GM19395 (cell line): ENCODE measurements at regions not wholly inside any gene's neighbourhood (a gene's known extent, or its start where the extent isn't known, plus 50 kb on each side); places are given as distances from the start of the nearest gene placed in this dataset.

Experiments used
- ATAC-seq: cut with Tn5 transposase; IDR thresholded peaks from one replicate; pipeline ENCODE4 v1.9.1; 2021; ENCODE audit warnings: mild to moderate bottlenecking, moderate library complexity; ENCODE audit not compliant: unreplicated experiment

DNA sequence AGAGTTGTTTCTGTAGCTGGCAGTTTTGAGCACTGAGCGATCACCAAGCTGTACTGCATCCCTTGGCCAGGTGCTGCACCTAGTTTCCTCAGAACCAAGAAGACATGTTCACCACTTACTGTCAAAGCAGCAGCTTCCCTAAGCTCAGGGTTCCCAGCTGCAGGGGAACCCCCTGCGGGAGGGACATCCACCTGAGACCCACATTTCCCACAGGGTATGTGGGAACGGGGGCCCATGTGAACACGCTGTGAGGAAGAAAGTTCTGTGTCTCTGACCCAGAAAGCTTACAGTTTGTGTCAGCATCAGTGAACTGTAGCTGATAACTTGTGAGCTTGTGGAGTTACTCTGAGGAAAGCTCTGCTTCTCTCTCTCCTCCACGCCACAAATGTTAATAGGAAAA, 436.8 kb upstream of the IGFBP3 start:
- no peak for ATAC-seq

DNA sequence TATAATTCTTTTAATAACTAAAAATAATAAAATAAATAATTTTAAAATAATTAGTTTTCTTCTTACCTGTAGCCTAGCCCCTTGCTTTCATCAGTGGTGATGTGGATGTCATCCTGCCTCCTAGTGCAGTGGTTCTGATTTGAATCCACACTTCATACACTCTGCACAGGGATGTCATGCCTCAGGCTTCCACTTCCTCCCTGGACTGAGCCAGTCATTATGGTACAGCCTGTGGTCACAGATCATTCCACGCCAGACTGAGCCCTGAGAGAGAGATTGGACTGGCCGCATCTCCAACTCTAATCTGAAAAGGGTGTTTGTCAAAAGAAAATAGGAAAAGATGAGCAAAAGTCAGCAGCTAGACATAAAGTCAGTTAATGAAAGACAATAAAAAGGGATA, 436.2 kb upstream of the IGFBP3 start:
- ATAC-seq: no peak

GRCh38 chr7:46356371-46356770, 435.3 kb upstream of the IGFBP3 start:
- ATAC-seq: no peak

DNA sequence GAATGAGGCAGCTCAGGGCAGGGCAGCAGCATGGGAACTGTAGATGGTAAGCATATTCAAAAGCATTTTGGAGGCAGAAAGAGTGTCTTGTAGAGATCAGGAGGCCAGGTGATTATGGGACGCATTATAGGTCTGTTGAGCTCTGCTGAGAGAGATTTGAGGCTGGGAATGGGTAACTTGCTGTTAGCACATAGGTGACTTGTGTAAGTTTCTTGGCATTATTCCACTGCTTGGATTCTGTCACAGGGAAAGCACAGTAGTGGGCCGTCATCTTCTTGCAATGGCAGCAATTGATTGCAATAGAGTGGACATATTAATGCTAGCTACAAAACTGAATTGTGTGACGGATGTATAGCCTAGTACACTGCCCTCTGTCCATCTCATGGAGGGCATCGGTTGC, 434.3 kb upstream of the IGFBP3 start:
- ATAC-seq: no peak

GRCh38 chr7:46352004-46352954, 431.2 kb upstream of the IGFBP3 start:
- ATAC-seq: no peak

DNA sequence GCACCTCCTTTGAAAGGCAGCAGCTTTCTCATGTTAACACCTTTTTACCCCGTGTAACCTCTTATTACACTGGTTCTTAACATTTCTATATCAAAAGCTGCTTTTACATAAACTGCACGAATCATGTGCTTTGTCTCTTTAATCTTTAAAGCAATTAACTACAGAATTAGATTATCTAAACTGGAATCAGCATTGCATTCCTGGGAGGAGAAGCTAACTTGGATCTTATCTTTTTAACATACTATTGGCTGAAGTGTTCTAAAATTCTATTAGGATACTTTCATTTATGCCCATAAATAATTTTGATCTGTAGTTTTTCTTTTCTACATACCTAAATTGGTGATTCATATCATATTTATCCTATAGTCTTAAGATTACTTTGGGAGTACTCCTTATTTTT, 428.4 kb upstream of the IGFBP3 start:
- no peak for ATAC-seq

GRCh38 chr7:46344533-46344932, 423.5 kb upstream of the IGFBP3 start:
- no peak for ATAC-seq

GRCh38 chr7:46343802-46344201, 422.7 kb upstream of the IGFBP3 start:
- no peak for ATAC-seq

GRCh38 chr7:46322937-46323336, 401.9 kb upstream of the IGFBP3 start:
- ATAC-seq: no peak

DNA sequence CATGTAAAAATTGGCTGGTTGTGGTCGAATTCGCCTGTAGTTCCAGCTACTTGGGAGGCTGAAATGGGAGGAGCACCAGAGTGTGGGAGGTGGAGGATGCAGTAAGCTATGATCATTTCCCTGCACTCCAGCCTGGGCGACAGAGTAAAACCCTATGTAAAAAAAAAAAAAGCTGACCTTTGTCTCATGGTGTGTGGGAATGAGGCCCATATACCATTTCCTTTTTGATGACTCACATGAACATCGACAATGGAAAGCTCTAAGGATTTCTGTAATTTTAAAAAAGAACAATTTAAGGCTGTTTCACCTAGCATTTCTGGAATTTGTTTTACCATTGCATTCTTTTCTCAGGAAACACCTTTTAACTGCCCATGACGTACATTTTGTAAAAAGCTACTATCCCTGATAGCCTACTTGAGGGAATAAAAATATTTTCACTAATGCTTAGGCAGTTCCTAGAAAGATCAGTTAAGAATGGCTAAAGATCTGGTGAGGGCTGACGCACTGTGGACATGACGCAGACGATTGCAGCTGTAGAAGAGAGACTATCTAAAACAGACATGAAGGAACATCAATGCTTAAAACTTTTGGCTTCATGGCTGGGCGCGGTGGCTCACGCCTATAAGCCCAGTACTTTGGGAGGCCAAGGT, 400.6 kb upstream of the IGFBP3 start:
- no peak for ATAC-seq

GRCh38 chr7:46320956-46321355, 399.9 kb upstream of the IGFBP3 start:
- no peak for ATAC-seq

- ATAC-seq: no peak
These were observed 398.8 kb upstream of the IGFBP3 start for GRCh38 chr7:46319841-46320240.

GRCh38 chr7:46318276-46318675, 397.2 kb upstream of the IGFBP3 start:
- ATAC-seq: no peak

DNA sequence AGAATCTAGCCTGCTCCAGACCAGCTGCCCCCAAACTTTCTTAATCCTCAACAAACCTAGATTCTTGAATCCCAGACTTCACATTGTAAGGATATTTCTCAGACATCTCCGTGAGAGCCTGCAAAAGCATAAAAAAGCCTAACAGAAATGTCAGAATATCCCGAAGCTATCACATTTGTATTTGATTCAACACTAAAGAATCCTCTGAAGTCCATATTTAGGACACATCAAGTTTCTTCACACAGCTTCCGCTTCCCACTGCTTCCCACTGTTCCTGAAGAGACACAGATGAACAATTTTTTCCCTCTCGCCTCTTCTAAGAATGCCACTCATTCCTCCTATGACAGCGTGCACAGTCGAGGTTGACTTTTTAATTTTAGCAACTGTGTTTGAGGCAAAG, 396.2 kb upstream of the IGFBP3 start:
- ATAC-seq: no peak

GRCh38 chr7:46315891-46316290, 394.8 kb upstream of the IGFBP3 start:
- no peak for ATAC-seq

GRCh38 chr7:46301677-46302076, 380.6 kb upstream of the IGFBP3 start:
- no peak for ATAC-seq

GRCh38 chr7:46297515-46297914, 376.4 kb upstream of the IGFBP3 start:
- no peak for ATAC-seq

DNA sequence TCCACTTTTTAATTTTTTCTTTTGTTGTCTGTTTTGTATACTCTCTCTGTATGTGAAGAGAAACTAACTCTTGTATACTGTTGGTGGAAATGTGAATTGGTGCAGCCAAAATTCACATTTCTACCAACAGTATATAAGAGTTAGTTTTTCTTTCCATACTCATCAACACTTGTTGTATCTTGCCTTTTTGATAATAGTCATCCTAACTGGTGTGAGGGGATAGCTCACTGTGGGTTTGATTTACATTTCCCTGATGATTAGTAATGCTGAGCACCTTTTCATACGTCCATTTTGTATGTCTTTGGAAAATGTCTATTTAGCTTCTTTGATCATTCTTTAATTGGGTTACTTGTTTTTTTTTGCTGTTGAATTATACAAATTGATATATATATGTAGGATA, 375.5 kb upstream of the IGFBP3 start:
- no peak for ATAC-seq

DNA sequence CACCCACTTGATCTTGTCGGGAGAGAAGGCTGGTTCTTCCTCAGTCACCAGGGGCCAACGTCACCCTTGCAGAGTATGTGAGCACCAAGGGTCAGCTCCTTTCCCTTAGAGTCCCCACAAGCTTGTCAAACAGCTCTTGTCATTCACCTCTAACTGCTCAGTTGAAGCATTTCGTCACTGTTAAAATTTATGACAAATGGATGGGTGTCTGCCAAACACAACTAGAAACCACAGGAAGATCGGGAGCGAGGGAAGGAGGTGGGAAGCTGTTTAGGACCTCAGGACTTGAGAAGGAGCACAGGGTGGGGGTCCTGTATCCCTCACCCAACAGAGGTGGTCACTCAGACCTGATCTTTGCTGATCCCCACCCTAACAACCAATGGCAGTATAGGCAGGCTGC, 373.3 kb upstream of the IGFBP3 start:
- no peak for ATAC-seq

GRCh38 chr7:46292741-46293140, 371.7 kb upstream of the IGFBP3 start:
- ATAC-seq: no peak

DNA sequence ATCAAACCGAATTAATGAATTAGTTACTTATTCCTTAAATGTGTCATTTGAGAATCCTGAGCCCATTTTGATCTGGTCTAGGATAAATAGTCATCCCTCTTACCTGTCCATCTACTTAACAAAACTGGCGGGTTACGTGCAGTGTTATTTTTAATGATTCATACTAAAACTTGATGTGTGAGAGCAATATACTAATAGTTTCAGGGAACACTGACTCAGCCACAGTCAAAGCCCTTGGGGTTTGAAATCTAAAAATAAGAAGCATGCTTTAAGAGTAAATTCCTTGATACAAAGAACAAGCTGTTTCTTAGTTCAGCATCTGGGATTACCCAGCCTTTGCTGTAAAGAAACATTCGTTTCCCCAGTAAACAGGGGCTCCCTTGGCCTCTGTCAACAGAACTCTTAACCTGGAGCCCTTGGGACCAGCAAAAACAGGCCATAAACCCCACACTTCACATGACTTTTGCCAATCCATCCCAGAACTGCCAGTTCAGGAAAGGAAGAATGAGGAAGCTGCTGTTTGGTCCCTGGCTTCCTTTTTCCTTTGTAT, 370.6 kb upstream of the IGFBP3 start:
- peak; percentile 57 for ATAC-seq

- ATAC-seq: peak; percentile 59
These were observed 370.0 kb upstream of the IGFBP3 start for GRCh38 chr7:46291050-46291438.
